ENCODE measurements at regions not wholly inside any gene's neighbourhood (a gene's known extent, or its start where the extent isn't known, plus 50 kb on each side); places are given as distances from the start of the nearest gene placed in this dataset.

DNA sequence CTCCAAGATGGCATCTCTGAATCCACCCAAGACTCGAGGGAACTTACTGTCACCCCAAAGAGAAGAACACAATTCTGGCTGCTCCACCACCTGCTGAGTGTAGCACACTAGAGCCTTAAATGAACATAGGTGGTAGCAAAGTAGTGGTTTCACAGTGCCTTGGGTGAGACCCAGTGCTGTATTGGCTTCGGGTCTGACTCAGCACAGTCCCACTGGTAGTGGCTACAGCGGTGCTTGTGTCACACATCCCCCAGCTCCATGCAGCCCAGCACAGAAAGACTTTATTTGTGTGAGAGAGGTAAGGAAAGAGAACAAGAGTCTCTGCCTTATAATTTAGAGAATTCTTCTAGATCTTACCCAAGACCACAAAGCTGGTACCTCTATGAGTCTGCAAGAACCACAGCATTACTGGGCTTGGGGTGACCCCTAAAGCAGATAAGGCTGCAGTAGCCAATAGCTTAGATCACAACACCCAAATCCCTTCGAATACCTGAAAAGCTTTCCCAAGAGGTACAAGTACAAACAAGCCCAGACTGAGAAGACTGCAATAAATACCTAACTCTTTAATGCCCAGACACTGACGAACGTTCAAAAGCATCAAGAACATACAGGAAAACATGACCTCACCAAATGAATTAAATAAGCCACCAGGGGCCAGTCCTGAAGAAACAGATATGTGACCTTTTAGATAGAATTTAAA is 83.3 kb upstream of the SLC38A4 start:
- DNase-seq (ENCODE audit: extremely low read depth, low read depth, low spot score) = no peak

DNA sequence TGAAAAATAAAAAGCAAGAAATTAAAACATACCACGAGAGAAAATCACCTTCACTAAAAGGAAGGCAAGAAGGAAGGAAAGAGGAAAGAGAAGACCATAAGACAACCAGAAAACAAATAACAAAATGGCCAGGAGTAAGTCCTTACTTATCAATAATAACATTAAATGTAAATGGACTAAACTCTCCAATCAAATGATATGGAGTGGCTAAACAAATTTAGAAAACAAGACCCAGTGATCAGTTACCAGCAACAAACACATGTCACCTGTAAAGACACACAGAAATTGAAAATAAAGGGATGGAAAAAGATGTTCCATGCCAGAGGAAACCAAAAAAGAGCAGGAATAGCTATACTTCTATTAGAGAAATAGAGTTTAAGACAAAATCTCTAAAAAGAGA is 85.0 kb upstream of the SLC38A4 start:
- DNase-seq (ENCODE audit: extremely low read depth, low read depth, low spot score) = no peak

DNA sequence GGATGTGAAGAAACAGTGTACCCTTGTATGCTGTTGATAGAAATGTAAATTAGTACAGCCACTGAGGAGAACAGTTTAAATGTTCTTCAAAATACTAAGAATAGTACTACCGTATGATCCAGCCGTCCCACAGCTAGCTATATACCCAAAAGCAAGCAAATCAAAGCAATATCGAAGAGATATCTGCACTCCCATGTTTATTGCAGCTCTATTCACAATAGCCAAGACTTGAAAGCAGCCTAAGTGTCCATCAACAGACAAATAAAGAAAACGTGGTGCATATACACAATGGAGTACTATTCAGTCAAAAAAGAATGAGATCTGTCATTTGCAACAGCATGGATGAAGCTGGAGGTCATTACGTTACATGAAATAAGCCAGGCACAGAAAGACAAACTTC is 88.5 kb upstream of the SLC38A4 start:
- no peak for DNase-seq (ENCODE audit: extremely low read depth, low read depth, low spot score)

DNA sequence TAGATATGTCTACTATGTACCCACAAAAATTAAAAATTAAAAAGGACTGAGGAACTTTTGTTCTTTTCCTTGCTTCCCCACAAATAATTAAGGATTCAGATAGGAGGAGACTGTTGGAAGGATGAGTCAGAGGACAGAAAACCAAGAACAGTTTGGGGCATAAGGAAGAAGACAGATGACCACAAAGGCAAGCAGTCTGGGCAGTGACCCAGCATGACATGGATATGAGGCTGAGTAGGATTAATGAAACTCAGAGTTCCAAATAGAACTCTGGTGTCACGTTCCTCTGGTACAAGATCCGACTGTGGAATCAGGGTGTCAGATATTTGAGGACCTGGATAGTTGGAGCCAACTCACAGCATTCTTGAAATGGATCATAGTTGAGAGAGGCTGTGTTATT is 89.3 kb upstream of the SLC38A4 start:
- DNase-seq (ENCODE audit: extremely low read depth, low read depth, low spot score) = no peak

DNA sequence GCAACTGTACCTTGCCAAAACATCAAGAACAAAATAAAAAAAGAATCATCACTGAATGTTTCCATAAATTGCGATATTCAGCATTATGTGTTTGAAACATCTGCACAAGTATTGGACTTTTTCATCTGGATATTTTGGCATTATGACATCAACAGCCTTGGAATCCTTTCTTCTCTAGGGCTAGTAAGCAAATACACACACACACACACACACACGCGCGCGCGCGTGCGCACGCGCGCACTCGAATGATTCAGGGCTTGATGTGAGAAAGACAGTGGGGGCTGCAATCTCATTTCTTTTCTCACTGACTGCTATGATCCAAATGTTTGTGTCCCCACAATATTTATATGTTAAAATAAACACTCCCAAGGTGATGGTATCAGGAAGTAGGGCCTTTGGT is 90.0 kb upstream of the SLC38A4 start:
- DNase-seq (ENCODE audit: extremely low read depth, low read depth, low spot score) = no peak

DNA sequence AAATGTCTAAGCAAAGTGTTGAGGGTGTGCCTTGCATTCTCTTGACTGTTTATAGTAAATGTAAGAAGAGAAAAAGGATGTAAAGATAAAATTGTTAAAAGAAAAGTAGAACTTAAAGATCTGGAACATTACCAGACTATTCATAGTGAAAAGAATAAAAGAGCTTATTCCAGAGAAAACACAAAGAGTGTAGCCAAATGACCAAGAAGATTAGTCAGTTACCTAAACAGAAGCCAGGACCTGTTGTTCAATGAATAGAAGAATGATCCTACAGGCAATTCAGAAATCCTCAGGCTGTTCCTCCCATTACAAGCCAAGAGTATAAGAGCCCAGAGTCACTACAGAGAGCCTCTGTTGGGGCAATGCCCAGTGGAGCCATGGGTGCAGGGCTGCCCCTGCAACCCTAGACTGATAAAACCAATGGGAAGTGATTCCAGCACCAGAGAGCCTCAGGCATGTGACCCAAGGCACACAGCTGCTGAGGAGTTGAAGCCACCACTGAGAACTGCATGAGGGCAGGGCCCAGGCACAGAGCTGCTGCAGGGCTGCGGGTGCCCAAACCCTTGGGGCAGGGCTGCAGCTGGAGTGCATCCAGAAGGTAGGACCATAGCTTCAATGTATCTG is 91.1 kb upstream of the SLC38A4 start:
- no peak for DNase-seq (ENCODE audit: extremely low read depth, low read depth, low spot score)

DNA sequence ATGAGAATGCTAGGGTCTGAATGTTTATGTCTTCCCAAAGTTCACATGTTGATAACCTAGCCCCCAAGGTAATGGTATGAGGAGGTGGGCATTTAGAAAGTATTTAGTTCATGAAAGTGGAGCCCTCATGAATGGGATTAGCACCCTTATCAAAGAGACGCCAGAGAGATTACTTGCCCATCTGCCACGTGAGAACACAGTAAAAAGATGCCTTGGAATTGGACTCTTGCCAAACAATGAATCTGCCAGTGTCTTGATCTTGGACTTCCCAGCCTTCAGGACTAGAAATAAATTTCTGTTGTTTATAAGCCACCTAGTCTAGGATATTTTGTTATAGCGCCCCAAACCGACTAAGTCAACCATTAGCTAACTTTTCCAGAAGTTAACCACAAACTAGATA is 92.0 kb upstream of the SLC38A4 start:
- DNase-seq (ENCODE audit: extremely low read depth, low read depth, low spot score) = no peak

DNA sequence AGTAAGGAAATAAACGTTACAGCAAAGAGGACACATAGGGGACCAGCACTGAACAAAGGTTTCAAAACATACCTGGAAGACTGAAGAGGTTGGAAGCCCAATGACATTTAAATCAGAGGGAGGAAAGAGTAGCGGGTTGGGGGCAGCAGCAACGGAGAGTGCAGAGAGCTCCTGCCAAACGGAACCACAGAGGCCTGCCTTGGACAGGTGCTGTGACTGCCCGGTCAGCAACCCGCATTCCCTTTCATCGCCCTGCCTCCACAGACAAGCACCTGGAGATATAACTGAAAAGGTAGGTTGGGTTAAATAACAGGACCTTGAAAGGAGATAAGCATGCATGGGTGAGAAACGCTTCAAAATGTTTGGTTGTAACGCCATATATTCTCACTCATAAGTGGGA is 92.8 kb upstream of the SLC38A4 start:
- DNase-seq (ENCODE audit: extremely low read depth, low read depth, low spot score) = no peak

DNA sequence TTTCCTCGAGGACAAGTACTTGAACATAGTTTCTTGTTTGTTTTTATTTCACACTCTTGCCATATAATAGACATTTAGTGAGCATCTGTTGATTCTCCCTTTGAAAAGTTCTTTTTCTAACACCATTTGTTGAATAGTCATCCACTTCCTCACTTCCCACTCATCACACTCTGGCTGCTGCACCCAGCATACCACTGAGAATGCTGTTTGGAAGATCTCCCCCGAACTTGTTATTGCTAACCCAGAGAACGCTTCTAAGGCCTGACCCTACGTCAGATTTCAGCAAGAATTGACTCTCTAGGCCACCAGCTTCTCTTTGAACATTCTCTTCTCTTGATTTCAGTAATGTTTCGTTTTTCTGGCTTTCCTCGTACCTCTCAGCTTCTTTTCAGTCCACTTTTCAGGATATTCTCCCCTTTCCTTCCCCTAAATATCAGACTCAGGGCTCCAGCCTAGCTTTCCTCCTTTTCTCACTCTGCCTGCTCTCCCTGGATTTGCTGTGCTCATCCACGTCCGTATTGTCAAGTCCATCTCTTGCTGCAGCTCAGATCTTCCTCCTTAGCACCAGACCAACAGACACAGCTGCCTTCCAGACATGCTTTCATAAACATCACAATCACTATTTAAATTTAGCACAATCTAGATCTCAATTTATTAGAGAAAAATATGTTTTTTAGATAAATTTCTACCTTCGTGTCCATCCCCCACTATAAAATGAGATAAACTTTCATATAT is 94.0 kb upstream of the SLC38A4 start:
- no peak for DNase-seq (ENCODE audit: extremely low read depth, low read depth, low spot score)

DNA sequence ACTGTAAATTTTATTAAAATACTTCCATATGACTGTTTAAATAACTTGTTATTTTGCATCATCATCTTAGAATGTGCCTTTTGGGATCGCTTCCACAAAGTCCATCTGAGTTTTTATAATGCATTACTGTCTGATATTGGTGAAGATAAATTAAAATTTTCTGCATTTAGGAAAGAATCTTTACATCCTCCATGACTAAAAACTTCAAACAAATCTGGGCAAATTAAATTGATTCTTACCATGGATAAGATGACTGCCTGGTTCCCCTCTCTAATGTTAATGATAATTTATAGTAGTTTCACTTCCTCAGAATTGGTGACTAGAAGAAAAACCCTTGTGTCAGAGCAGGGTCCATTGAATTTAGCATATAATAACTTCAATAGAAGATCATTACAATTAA is 94.7 kb upstream of the SLC38A4 start:
- DNase-seq (ENCODE audit: extremely low read depth, low read depth, low spot score) = no peak

DNA sequence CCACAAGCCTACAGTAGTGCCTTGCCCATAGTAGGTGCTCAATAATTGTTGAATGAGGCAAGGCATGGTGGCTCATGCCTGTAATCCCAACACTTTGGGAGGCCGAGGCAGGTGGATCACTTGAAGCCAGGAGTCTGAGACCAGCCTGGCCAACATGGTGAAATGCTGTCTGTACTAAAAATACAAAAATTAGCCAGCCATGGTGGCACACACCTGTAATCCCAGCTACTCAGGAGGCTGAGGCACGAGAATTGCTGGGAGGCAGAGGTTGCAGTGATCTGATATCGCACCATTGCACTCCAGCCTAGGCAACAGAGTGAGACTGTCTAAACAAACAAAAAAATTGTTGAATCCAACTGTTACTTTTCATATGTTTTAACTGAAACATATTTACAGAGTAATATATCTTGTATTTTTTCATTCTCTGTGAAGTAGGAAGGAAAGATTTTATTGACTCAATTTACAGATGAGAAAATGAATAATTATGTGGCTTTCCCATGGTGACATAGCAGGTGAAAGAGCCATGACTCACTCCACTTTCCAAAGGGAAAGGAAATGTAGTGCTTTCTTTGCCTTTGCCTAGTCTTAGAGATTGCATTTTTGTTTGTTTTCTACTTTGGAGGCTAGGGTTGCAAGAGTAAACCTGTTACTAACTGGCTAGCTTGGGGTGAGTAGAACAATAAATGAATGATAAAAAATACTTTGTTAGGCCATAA is 95.4 kb upstream of the SLC38A4 start:
- DNase-seq (ENCODE audit: extremely low read depth, low read depth, low spot score) = no peak

DNA sequence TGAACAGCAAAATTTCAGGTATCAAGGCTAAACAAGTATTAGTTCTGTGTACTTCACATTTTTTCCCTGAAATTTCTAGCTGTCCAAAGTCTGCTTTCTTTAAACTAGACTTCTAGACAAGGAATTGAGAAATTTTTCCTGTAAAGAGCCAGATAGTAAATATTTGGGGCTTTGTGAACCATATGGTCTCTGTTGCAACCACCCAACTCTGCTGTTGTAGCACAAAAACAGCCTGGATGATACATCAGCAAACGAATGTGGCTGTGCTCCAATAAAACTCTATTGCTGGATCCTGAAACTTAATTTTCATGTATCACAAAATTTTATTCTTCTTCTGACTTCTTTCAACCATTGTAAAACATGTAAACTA is 96.0 kb upstream of the SLC38A4 start:
- DNase-seq (ENCODE audit: extremely low read depth, low read depth, low spot score) = no peak

DNA sequence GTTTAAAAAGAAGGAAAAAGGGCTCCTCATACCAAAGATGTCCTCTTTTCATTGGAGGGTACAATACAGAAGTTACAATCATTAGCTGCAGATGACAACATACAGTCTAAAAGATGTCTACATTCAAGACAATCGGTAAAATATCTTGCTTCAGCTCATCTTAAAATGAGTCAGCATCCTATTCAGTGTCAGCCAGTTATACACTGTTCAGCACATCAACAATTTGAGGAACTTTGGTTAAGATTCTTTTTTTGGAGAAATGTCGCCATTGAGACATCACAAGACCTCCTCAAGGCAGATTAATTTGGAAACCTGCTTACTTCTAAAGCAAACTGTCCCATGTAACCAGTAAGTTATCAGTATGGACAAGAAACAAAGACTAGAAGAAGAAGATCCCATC is 100.7 kb upstream of the SLC38A4 start:
- no peak for DNase-seq (ENCODE audit: extremely low read depth, low read depth, low spot score)

DNA sequence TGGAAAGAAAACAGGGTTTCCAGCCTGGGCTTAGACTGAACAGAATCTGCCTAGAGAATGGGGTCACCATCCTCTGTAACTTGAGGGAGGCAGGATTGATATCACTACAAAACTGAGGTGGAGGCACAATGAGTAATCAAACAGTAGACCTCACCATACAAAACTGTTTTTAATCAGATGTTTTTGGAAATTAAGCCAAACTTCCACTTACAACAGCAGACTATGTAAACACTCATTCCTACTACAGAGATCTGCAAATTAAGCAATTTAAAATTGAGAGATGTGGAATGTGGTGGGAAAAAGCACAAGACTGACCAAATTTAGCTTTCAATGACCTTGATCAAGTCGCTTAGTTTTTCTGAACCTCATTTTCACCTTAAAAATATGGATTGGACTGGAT is 104.3 kb upstream of the SLC38A4 start:
- DNase-seq (ENCODE audit: extremely low read depth, low read depth, low spot score) = no peak

DNA sequence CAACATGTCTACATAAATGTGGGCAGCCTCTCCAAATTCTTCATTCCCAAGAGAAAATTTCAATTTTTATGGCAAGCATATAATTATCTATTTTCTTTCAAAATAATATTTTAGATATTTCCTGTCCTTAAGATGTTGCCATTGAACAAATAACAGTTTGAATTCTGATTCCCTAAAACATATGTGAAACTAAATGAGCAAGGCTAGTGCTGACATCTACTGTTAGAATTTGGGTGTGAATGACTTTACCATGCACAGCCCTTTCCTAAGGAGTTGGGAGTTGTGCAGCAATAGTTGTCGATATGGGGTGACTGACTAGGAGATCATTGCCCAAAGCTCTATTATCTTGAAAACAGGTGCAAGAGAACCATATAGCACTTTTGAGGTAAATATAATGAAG is 108.2 kb upstream of the SLC38A4 start:
- DNase-seq (ENCODE audit: extremely low read depth, low read depth, low spot score) = no peak

DNA sequence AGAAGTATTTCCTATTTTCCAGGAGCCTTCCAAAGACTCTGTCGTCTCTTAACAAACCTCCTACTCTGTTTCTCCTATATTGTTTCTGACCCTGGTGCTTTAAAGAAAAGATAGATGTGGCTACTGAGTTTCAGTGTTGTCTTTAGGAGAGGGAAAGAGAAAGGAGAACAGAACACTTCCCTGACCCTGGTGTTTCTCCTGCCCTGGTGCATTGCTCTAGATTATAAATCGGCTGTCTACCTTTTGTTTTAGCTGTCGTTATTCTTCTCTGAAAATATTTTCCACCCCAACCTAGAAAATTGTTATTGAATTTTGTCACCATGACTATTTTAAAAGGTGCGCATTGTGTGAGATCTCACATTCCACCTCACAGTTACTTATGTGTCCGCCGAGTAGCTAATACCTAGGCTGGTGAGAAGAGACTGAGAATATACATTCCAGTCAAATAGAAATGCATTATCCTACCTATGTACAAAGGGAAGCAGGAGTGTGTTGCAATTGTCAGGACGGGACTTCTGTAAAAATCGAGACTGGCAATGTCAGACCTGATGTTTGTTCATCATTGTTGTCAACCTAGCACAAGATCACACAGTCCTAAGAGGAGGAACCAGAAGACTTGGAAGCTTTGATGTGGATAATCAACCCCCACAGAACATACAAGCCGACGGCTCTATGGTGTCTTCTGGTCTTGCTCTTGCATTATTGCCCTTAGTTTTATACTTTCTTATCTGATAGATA is 108.7 kb upstream of the SLC38A4 start:
- no peak for DNase-seq (ENCODE audit: extremely low read depth, low read depth, low spot score)

DNA sequence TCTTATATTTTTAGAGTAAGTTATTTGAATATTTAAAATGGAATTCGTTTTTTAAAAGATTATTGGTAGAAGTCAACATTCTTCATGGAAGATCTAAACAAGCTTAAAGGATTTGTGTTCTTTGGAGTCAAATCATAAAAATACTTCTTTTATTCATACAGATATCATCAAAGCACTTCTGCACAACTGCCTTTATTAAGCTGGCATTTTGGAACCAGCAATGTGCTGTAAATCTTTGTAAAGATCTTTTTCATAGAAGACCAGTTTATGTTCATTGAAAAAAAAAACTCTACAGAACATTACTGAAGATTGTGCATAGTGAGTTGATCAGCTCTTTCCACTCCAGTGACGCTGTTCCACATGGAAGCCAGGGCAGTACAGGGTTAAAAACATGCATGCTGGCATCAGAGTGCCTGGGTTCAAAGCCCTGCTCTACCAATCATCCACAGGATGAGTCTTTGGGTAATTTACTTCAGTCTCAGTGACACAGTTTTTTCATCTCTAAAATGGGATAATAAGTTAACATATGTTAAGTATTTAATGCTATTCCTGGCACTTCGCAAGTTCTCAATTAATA is 109.6 kb upstream of the SLC38A4 start:
- no peak for DNase-seq (ENCODE audit: extremely low read depth, low read depth, low spot score)

DNA sequence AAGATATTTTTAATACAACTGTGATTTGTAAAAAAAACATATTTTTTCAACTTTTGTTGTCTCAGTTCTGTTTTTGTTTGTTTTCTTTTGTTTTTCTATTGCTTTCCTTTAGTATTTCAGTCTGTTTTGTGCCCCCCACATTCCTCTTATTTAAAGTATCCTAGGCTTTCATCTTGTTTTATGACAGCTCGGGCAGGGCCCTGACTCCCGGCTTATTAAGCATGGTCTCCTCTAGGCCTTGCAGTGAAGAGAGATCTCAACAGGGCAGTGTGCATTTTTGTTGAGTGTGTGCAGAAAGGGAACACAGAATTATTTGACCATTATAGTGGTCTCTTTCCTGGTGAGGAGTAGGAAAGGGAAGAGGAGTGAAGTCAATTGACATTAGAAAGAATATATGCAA is 110.2 kb upstream of the SLC38A4 start:
- DNase-seq (ENCODE audit: extremely low read depth, low read depth, low spot score) = no peak

DNA sequence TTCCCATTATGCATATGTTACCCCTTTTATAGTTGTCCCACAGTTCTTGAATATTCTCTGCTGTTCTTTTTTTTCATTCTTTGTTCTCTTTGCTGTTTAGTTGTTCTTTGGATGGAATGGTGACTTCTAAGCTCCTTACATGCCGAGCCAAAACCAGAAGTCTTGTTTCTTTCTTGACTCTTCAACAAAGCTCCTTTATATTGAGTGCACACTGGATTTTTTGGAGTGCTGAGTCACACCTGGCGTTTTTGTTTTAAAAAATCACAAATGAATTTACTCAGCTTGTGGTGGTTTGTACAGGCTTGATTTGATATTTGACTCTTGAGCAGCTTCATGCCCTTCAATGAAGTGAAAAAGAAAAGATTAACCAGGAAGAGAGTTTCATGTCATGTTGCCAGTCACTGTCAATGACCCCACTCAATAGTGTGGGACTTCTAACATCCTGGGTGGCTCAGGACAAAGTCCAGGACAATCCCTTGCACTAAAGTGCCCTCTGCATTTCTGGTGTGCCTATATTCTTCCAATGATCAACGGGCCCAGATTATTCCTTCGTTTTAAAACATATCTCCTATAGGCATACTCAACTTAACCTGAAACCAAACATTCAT is 112.4 kb upstream of the SLC38A4 start:
- no peak for DNase-seq (ENCODE audit: extremely low read depth, low read depth, low spot score)

DNA sequence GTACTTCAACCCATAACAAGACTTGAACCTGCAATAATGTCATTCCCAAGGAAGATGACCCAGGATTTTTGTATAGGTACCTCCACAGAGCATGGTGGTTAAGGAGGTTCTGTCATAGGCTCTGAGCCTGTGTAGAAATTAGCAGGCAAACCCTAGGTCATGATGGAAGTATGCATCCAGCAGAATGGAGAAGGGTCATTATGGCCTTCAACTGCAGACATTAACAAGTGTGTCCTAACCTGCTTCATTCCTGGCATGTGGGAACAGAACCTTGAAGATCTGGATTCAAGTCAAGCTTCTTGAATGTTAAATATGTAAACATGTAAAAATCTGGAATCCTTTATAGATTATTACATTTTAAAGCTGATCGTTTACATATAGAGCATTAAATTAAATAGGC is 116.2 kb upstream of the SLC38A4 start:
- no peak for DNase-seq (ENCODE audit: extremely low read depth, low read depth, low spot score)
